ENCODE measurements at regions not wholly inside any gene's neighbourhood (a gene's known extent, or its start where the extent isn't known, plus 50 kb on each side); places are given as distances from the start of the nearest gene placed in this dataset.

- BruUV-seq (replicated peaks) = no TSS peak
- intact Hi-C loops (cut with micrococcal nuclease; ENCODE audit: unreplicated experiment) = no loop called here
- Histone ChIP-seq H3K9me3 (ENCODE audit: low read depth, low read length, poor library complexity, severe bottlenecking) (no peaks in the 10 kb centered on the region), H3K4me1 (ENCODE audit: insufficient read depth, low read length, poor library complexity, severe bottlenecking) (peaks cover 5% of the 10 kb centered on the region), H3K27me3 (replicated peaks; ENCODE audit: insufficient read depth, low read depth, low read length, poor library complexity) (no peaks in the 10 kb centered on the region), H3K36me3 (ENCODE audit: insufficient read depth, low read length, poor library complexity, severe bottlenecking) (no peaks in the 10 kb centered on the region), H3K27ac (ENCODE audit: low read depth, low read length, poor library complexity, severe bottlenecking) (no peak overlapping the region), H3K4me3 (ENCODE audit: low read depth, low read length, poor library complexity, severe bottlenecking) (no peak overlapping the region)
- ChIA-PET POLR2A (ENCODE audit: low non-redundant PET) (no interaction called here), CTCF (no interaction called here)
- TF ChIP-seq, protein P1, sequence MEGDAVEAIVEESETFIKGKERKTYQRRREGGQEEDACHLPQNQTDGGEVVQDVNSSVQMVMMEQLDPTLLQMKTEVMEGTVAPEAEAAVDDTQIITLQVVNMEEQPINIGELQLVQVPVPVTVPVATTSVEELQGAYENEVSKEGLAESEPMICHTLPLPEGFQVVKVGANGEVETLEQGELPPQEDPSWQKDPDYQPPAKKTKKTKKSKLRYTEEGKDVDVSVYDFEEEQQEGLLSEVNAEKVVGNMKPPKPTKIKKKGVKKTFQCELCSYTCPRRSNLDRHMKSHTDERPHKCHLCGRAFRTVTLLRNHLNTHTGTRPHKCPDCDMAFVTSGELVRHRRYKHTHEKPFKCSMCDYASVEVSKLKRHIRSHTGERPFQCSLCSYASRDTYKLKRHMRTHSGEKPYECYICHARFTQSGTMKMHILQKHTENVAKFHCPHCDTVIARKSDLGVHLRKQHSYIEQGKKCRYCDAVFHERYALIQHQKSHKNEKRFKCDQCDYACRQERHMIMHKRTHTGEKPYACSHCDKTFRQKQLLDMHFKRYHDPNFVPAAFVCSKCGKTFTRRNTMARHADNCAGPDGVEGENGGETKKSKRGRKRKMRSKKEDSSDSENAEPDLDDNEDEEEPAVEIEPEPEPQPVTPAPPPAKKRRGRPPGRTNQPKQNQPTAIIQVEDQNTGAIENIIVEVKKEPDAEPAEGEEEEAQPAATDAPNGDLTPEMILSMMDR (conservative IDR thresholded peaks at IDR 0.05; ENCODE audit: low read depth, low read length) = no peak
- no peak for TF ChIP-seq EZH2 (IDR thresholded peaks at IDR 0.05; ENCODE audit: borderline replicate concordance, low read depth, low read length, poor library complexity, severe bottlenecking)
- no peak for DNase-seq (ENCODE audit: low spot score)
These were observed 92.5 kb upstream of the PFN2 start for GRCh38 chr3:150063237-150063636.

GRCh38 chr3:150062492-150062891 lies 91.8 kb upstream of the PFN2 start:
- no peak for DNase-seq (ENCODE audit: low spot score)
- H3K27ac ChIP-seq (ENCODE audit: low read depth, low read length, poor library complexity, severe bottlenecking) = no peak overlapping the region
- peaks cover 13% of the 10 kb centered on the region for H3K4me1 ChIP-seq (ENCODE audit: insufficient read depth, low read length, poor library complexity, severe bottlenecking)
- intact Hi-C loops (cut with micrococcal nuclease; ENCODE audit: unreplicated experiment) = no loop called here
- no peaks in the 10 kb centered on the region for H3K27me3 ChIP-seq (replicated peaks; ENCODE audit: insufficient read depth, low read depth, low read length, poor library complexity)
- CTCF ChIA-PET = no interaction called here
- no peaks in the 10 kb centered on the region for H3K9me3 ChIP-seq (ENCODE audit: low read depth, low read length, poor library complexity, severe bottlenecking)
- H3K4me3 ChIP-seq (ENCODE audit: low read depth, low read length, poor library complexity, severe bottlenecking) = no peak overlapping the region
- TF ChIP-seq EZH2 (IDR thresholded peaks at IDR 0.05; ENCODE audit: borderline replicate concordance, low read depth, low read length, poor library complexity, severe bottlenecking) = no peak
- TF ChIP-seq, protein P1 (conservative IDR thresholded peaks at IDR 0.05; ENCODE audit: low read depth, low read length) = no peak
- POLR2A ChIA-PET (ENCODE audit: low non-redundant PET) = no interaction called here
- H3K36me3 ChIP-seq (ENCODE audit: insufficient read depth, low read length, poor library complexity, severe bottlenecking) = no peaks in the 10 kb centered on the region
- no TSS peak for BruUV-seq (replicated peaks)

GRCh38 chr3:150061288-150062024 lies 90.8 kb upstream of the PFN2 start:
- Histone ChIP-seq H3K36me3 (ENCODE audit: insufficient read depth, low read length, poor library complexity, severe bottlenecking) (no peaks in the 10 kb centered on the region), H3K4me1 (ENCODE audit: insufficient read depth, low read length, poor library complexity, severe bottlenecking) (peaks cover 18% of the 10 kb centered on the region), H3K27ac (ENCODE audit: low read depth, low read length, poor library complexity, severe bottlenecking) (no peak overlapping the region), H3K9me3 (ENCODE audit: low read depth, low read length, poor library complexity, severe bottlenecking) (no peaks in the 10 kb centered on the region), H3K27me3 (replicated peaks; ENCODE audit: insufficient read depth, low read depth, low read length, poor library complexity) (no peaks in the 10 kb centered on the region), H3K4me3 (ENCODE audit: low read depth, low read length, poor library complexity, severe bottlenecking) (no peak overlapping the region)
- no peak for DNase-seq (ENCODE audit: low spot score)
- CTCF ChIA-PET = no interaction called here
- TF ChIP-seq, protein P1 (conservative IDR thresholded peaks at IDR 0.05; ENCODE audit: low read depth, low read length) = no peak
- TF ChIP-seq EZH2 (IDR thresholded peaks at IDR 0.05; ENCODE audit: borderline replicate concordance, low read depth, low read length, poor library complexity, severe bottlenecking) = no peak
- POLR2A ChIA-PET (ENCODE audit: low non-redundant PET) = no interaction called here
- BruUV-seq (replicated peaks) = no TSS peak
- intact Hi-C loops (cut with micrococcal nuclease; ENCODE audit: unreplicated experiment) = no loop called here
